RWPE1 (cell line): ENCODE measurements at regions not wholly inside any gene's neighbourhood (a gene's known extent, or its start where the extent isn't known, plus 50 kb on each side); places are given as distances from the start of the nearest gene placed in this dataset.

Experiments used
- CTCF ChIA-PET: fragments of 350-600 bp; sonication (Branson Sonifier 250); formaldehyde crosslinking; extraction: SDS; loops from one replicate; lab custom pipeline; 2021; lab: Yijun Ruan, JAX
- POLR2A ChIA-PET: fragments of 400-600 bp; formaldehyde crosslinking; extraction: SDS; loops from one replicate; lab custom pipeline; 2020; ENCODE audit warnings: antibody characterized with exemption; ENCODE audit not compliant: low non-redundant PET; lab: Yijun Ruan, JAX
- DNase-seq: peaks from one replicate; pipeline ENCODE4 v3.0.0; 2012; ENCODE audit warnings: low spot score
- H3K27ac ChIP-seq: fragments of 450-650 bp; 2 replicates; pipeline ENCODE4 v1.5.1; 2017
- CTCF ChIP-seq: fragments of 450-650 bp; conservative IDR thresholded peaks from 2 replicates; pipeline ENCODE4 v1.5.1; 2017; ENCODE audit warnings: low read depth, mild to moderate bottlenecking

- TF ChIP-seq CTCF: no peak
- no peak for DNase-seq
- CTCF ChIA-PET: interaction anchor here (0.6 kb wide), 1 partner anchor 98 kb away, joined by 4 read pairs; no protein-coding TSS in a partner anchor
- no peak overlapping the region for H3K27ac ChIP-seq
- POLR2A ChIA-PET: no interaction called here
Observed at GRCh38 chr7:138196971-138197896, 121.0 kb downstream of the AKR1D1 start.

GRCh38 chr7:138204285-138204981 lies 128.2 kb downstream of the AKR1D1 start:
- CTCF ChIA-PET: no interaction called here
- POLR2A ChIA-PET: no interaction called here
- DNase-seq: no peak
- H3K27ac ChIP-seq: no peak overlapping the region
- TF ChIP-seq CTCF: no peak

GRCh38 chr7:138204982-138205298 lies 128.7 kb downstream of the AKR1D1 start:
- no peak for DNase-seq
- no peak for TF ChIP-seq CTCF
- ChIA-PET CTCF (no interaction called here), POLR2A (no interaction called here)
- no peak overlapping the region for H3K27ac ChIP-seq

- ChIA-PET CTCF (no interaction called here), POLR2A (no interaction called here)
- no peak overlapping the region for H3K27ac ChIP-seq
- DNase-seq: no peak
- TF ChIP-seq CTCF: no peak
Observed at GRCh38 chr7:138205614-138206150, 129.4 kb downstream of the AKR1D1 start.

GRCh38 chr7:138207555-138207971 lies 131.3 kb downstream of the AKR1D1 start:
- CTCF ChIA-PET: no interaction called here
- TF ChIP-seq CTCF: no peak
- no peak for DNase-seq
- POLR2A ChIA-PET: no interaction called here
- no peak overlapping the region for H3K27ac ChIP-seq

GRCh38 chr7:138208142-138208570 lies 131.9 kb downstream of the AKR1D1 start:
- TF ChIP-seq CTCF: no peak
- no peak overlapping the region for H3K27ac ChIP-seq
- no peak for DNase-seq
- CTCF ChIA-PET: no interaction called here
- POLR2A ChIA-PET: no interaction called here
